ENCODE measurements at regions not wholly inside any gene's neighbourhood (a gene's known extent, or its start where the extent isn't known, plus 50 kb on each side); places are given as distances from the start of the nearest gene placed in this dataset.

DNA sequence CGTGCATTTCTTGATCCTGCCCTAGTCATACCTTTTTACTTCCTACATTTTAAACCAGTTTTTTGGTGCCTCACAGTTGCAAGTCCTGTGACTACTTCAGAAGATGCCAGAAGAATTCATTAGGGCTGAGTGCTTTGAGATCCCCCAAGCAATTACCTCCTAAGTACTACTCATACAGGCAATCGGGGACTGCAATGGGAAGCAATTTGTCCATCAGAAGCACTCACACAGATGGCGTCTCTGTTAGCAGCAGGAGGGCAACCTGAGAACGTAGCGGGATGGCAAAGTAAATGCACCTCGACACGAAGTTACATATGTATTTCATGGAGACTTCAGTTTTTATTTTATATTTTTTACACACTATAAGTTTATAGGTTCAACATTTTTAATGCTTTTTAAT lies 188.3 kb downstream of the CAPZA3 start:
- no peaks in the 10 kb centered on the region for H3K79me2 ChIP-seq (ENCODE audit: control insufficient read depth, insufficient read depth, low read length)
- no peak overlapping the region for H3K9ac ChIP-seq (ENCODE audit: low read length)
- H3K27me3 Mint-ChIP-seq = no peaks in the 10 kb centered on the region
- H3K9me3 ChIP-seq (ENCODE audit: control extremely low read depth in 1 of 3, control insufficient read depth in 2 of 3, insufficient read depth in 1 of 3, low read length in 2 of 3) = peaks cover 0 to 2% (median 0%) of the 10 kb centered on the region in 3 donors
- no peaks in the 10 kb centered on the region for H4K20me1 ChIP-seq (ENCODE audit: control insufficient read depth, insufficient read depth, low read length, poor library complexity, severe bottlenecking)
- H3K27ac Mint-ChIP-seq = no peak overlapping the region
- H3K4me3 Mint-ChIP-seq = no peak overlapping the region
- intact Hi-C loops (cut with micrococcal nuclease) = no loop called here
- DNase-seq = no peak
- H3K9me3 Mint-ChIP-seq (ENCODE audit: insufficient read depth) = peaks cover 5% of the 10 kb centered on the region
- no peak for ATAC-seq (ENCODE audit: low read depth)
- no peak overlapping the region for H3K4me2 ChIP-seq (replicated peaks; ENCODE audit: low read depth, low read length, poor library complexity, severe bottlenecking)
- no peaks in the 10 kb centered on the region for H3K36me3 ChIP-seq (replicated peaks in 1 of 2; ENCODE audit: control extremely low read depth in 1 of 2, control insufficient read depth in 1 of 2, extremely low read depth in 1 of 2, insufficient read depth in 2 of 2, low read length in 1 of 2)
- no peaks in the 10 kb centered on the region for H3K27me3 ChIP-seq (replicated peaks in 1 of 4; ENCODE audit: control extremely low read depth in 1 of 4, control insufficient read depth in 3 of 4, insufficient read depth in 4 of 4, low read length in 3 of 4)
- H3K4me3 ChIP-seq (ENCODE audit: control extremely low read depth in 1 of 5, extremely low read depth in 1 of 5, insufficient read depth in 1 of 5, low read depth in 2 of 5, low read length in 4 of 5) = no peak overlapping the region
- no peak overlapping the region for H2AFZ ChIP-seq (ENCODE audit: insufficient read depth, low read depth, low read length, poor library complexity, severe bottlenecking)
- H3K27ac ChIP-seq (ENCODE audit: low read length in 2 of 2) = no peak overlapping the region
- no peaks in the 10 kb centered on the region for H3K4me1 ChIP-seq (ENCODE audit: control insufficient read depth in 2 of 2, insufficient read depth in 2 of 2, low read length in 2 of 2)
- ChIA-PET POLR2A (no interaction called here), CTCF (no interaction called here)
- WGBS (ENCODE audit: insufficient coverage) = 96% methylated on average over 3 of the region's 7 CpGs
- TF ChIP-seq, protein P1, sequence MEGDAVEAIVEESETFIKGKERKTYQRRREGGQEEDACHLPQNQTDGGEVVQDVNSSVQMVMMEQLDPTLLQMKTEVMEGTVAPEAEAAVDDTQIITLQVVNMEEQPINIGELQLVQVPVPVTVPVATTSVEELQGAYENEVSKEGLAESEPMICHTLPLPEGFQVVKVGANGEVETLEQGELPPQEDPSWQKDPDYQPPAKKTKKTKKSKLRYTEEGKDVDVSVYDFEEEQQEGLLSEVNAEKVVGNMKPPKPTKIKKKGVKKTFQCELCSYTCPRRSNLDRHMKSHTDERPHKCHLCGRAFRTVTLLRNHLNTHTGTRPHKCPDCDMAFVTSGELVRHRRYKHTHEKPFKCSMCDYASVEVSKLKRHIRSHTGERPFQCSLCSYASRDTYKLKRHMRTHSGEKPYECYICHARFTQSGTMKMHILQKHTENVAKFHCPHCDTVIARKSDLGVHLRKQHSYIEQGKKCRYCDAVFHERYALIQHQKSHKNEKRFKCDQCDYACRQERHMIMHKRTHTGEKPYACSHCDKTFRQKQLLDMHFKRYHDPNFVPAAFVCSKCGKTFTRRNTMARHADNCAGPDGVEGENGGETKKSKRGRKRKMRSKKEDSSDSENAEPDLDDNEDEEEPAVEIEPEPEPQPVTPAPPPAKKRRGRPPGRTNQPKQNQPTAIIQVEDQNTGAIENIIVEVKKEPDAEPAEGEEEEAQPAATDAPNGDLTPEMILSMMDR (IDR thresholded peaks at IDR 0.05) = no peak
- TF ChIP-seq EZH2 (IDR thresholded peaks at IDR 0.05; ENCODE audit: borderline replicate concordance, insufficient read depth, low read depth, low read length, poor library complexity, severe bottlenecking) = no peak
- no peaks in the 10 kb centered on the region for H3K4me1 Mint-ChIP-seq

DNA sequence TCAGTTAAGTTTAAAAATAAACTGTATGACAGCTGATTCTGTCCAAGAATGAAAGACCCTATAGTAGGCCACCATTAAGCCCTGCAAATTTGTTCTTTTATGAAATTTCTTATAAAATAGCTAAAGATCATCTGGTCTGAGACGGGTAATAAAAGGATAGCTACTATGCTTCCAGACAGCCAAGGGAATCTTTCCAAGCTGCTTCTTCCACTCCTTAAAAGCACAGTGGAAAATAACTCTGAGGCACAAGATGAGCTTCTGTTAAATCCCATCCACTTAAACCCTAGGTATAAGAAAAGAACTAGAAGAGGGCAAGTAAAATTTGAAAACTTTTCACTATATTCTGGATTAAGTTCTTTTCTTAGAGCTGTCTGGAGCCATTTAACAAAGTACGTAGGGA lies 194.3 kb downstream of the CAPZA3 start:
- no peaks in the 10 kb centered on the region for H3K36me3 ChIP-seq (replicated peaks in 1 of 2; ENCODE audit: control extremely low read depth in 1 of 2, control insufficient read depth in 1 of 2, extremely low read depth in 1 of 2, insufficient read depth in 2 of 2, low read length in 1 of 2)
- peaks cover 0 to 2% (median 0%) of the 10 kb centered on the region in 3 donors for H3K9me3 ChIP-seq (ENCODE audit: control extremely low read depth in 1 of 3, control insufficient read depth in 2 of 3, insufficient read depth in 1 of 3, low read length in 2 of 3)
- no peak overlapping the region for H3K9ac ChIP-seq (ENCODE audit: low read length)
- no peak overlapping the region for H3K4me3 ChIP-seq (ENCODE audit: control extremely low read depth in 1 of 5, extremely low read depth in 1 of 5, insufficient read depth in 1 of 5, low read depth in 2 of 5, low read length in 4 of 5)
- H3K27ac ChIP-seq (ENCODE audit: low read length in 2 of 2) = no peak overlapping the region
- H2AFZ ChIP-seq (ENCODE audit: insufficient read depth, low read depth, low read length, poor library complexity, severe bottlenecking) = no peak overlapping the region
- H3K79me2 ChIP-seq (ENCODE audit: control insufficient read depth, insufficient read depth, low read length) = no peaks in the 10 kb centered on the region
- no peaks in the 10 kb centered on the region for H3K4me1 ChIP-seq (ENCODE audit: control insufficient read depth in 2 of 2, insufficient read depth in 2 of 2, low read length in 2 of 2)
- no peak for ATAC-seq (ENCODE audit: low read depth)
- ChIA-PET POLR2A (no interaction called here), CTCF (no interaction called here)
- no peaks in the 10 kb centered on the region for H3K27me3 Mint-ChIP-seq
- no peaks in the 10 kb centered on the region for H3K4me1 Mint-ChIP-seq
- peaks cover 7% of the 10 kb centered on the region for H3K9me3 Mint-ChIP-seq (ENCODE audit: insufficient read depth)
- WGBS (ENCODE audit: insufficient coverage) = no CpG with 5 or more reads among the region's 2 CpGs
- no peak overlapping the region for H3K27ac Mint-ChIP-seq
- no peaks in the 10 kb centered on the region for H4K20me1 ChIP-seq (ENCODE audit: control insufficient read depth, insufficient read depth, low read length, poor library complexity, severe bottlenecking)
- DNase-seq = no peak
- H3K4me2 ChIP-seq (replicated peaks; ENCODE audit: low read depth, low read length, poor library complexity, severe bottlenecking) = no peak overlapping the region
- no peaks in the 10 kb centered on the region for H3K27me3 ChIP-seq (replicated peaks in 1 of 4; ENCODE audit: control extremely low read depth in 1 of 4, control insufficient read depth in 3 of 4, insufficient read depth in 4 of 4, low read length in 3 of 4)
- H3K4me3 Mint-ChIP-seq = no peak overlapping the region
- intact Hi-C loops (cut with micrococcal nuclease) = no loop called here
- TF ChIP-seq, protein P1 (IDR thresholded peaks at IDR 0.05) = no peak
- TF ChIP-seq EZH2 (IDR thresholded peaks at IDR 0.05; ENCODE audit: borderline replicate concordance, insufficient read depth, low read depth, low read length, poor library complexity, severe bottlenecking) = no peak

Measured in B cell (primary cell).